Subcutaneous abdominal adipose tissue (tissue), 5 donors: ENCODE measurements at regions not wholly inside any gene's neighbourhood (a gene's known extent, or its start where the extent isn't known, plus 50 kb on each side); places are given as distances from the start of the nearest gene placed in this dataset.

ENCODE experiments used
- H3K27ac ChIP-seq: one replicate; pipeline ENCODE4 v1.7.0; 2013; ENCODE audit warnings: low read depth, mild to moderate bottlenecking, inconsistent platforms, low read length, moderate library complexity
- H3K27me3 ChIP-seq, 5 donors: one replicate each; pipeline ENCODE4 v1.7.0; 2013; ENCODE audit warnings: low read length in 5 of 5, inconsistent platforms in 1 of 5; ENCODE audit not compliant: control insufficient read depth in 5 of 5, insufficient read depth in 4 of 5
- H3K36me3 ChIP-seq, 5 donors: one replicate each; pipeline ENCODE4 v1.7.0; 2013; ENCODE audit warnings: low read length in 5 of 5; ENCODE audit not compliant: control insufficient read depth in 5 of 5, insufficient read depth in 5 of 5
- H3K4me1 ChIP-seq, 5 donors: one replicate each; pipeline ENCODE4 v1.7.0; 2013; ENCODE audit warnings: low read length in 5 of 5, mild to moderate bottlenecking in 3 of 5, moderate library complexity in 1 of 5; ENCODE audit not compliant: control insufficient read depth in 5 of 5, insufficient read depth in 5 of 5
- H3K4me3 ChIP-seq, 5 donors: one replicate each; pipeline ENCODE4 v1.7.0; 2013; ENCODE audit warnings: low read length in 5 of 5, low read depth in 1 of 5
- H3K9ac ChIP-seq, 5 donors: one replicate each; pipeline ENCODE4 v1.7.0; 2013; ENCODE audit warnings: low read length in 5 of 5, mild to moderate bottlenecking in 4 of 5, moderate library complexity in 3 of 5
- H3K9me3 ChIP-seq, 5 donors: one replicate each; pipeline ENCODE4 v1.7.0; 2013; ENCODE audit warnings: low read length in 5 of 5; ENCODE audit not compliant: control insufficient read depth in 5 of 5
- donor health status: healthy.
- donor health status: healthy.
- donor health status: healthy.
- donor health status: healthy.
- donor health status: healthy.

GRCh38 chr1:29488794-29489311 lies 252.5 kb downstream of the PTPRU start:
- Histone ChIP-seq H3K27me3 (peaks cover 0 to 10% (median 9%) of the 10 kb centered on the region in 5 donors), H3K36me3 (no peaks in the 10 kb centered on the region), H3K4me3 (no peak overlapping the region), H3K4me1 (no peaks in the 10 kb centered on the region), H3K27ac (no peak overlapping the region), H3K9me3 (no peaks in the 10 kb centered on the region), H3K9ac (no peak overlapping the region)

DNA sequence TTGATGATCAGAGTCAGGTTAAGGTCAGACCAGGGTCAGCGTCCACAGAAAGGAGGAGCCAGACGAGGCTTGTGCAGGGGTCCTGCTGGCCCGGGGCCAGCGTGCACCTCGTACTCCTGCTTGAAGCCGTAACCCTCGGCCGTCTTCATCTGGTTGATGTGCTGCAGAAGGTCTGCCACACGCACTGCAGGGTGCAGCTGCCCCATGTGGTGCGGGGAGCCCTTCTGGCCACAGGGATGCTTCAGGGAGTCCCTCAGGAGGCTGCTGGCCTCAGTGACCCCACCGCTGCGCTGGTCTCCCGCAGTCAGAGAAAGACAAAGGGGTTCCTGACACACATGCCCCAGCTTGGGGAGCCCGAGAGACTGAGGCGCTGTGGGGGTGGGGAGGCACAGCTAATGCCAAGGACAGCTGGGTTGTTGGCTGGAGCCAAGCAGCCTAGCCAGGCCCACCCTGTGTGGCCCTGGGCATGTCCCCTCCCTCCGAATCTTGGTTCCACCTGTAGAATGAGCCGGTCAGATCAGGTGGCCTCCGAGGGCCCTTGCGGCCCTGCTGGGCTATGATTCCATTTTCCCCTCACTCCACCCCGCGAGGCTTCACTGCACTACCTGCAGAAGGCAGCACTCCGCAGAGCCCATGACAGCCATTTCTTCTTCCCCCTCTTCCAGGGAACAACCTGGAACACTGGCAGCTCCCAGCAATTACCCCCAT lies 251.9 kb downstream of the PTPRU start:
- peaks cover 0 to 9% (median 9%) of the 10 kb centered on the region in 5 donors for H3K27me3 ChIP-seq
- no peaks in the 10 kb centered on the region for H3K4me1 ChIP-seq
- H3K9me3 ChIP-seq = no peaks in the 10 kb centered on the region
- H3K27ac ChIP-seq = no peak overlapping the region
- no peak overlapping the region for H3K4me3 ChIP-seq
- no peak overlapping the region for H3K9ac ChIP-seq
- H3K36me3 ChIP-seq = no peaks in the 10 kb centered on the region

GRCh38 chr1:29487291-29487690 lies 251.0 kb downstream of the PTPRU start:
- no peaks in the 10 kb centered on the region for H3K9me3 ChIP-seq

DNA sequence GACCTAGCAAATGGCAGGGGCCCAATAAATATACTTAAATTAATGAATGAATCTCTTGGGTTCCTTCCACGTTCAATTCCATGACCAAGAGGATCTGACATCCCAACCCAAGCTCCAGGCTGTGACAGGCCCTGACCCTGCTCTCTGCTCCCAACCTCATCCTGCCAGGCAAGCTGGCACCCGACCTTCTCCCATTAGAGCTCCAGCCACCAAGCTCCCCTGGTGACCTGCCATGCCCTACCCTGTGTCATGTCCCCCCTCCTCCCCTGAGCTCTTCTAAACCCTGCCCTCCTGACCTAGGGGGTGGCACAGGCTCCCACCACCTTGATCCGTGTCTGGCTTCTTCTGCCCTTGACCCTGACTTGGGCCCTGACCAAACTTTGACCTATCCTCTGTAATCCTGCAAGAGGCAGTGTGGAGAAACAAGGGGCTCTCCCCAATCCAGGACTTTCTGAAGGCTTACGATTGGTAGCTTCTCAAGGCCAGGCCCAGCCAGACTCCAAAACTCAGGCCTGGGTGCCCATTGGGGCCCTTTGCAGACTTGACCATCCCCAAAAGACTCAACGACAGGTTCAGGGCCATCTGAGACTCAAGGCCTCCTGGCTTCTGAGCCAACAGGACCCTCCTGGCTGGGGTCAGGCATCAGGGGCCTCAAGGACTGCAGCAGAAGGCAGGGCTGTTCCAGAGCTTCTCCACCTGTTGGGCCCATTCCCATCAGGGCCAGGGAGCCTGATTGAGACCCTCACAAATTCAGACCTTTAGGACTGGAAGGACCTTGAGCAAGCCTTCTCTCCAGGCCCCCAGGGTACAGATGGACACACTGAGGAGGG lies 249.0 kb downstream of the PTPRU start:
- H3K4me3 ChIP-seq = no peak overlapping the region
- peaks cover 6 to 11% (median 7%) of the 10 kb centered on the region in 5 donors for H3K27me3 ChIP-seq
- no peak overlapping the region for H3K9ac ChIP-seq
- H3K4me1 ChIP-seq = no peaks in the 10 kb centered on the region
- H3K36me3 ChIP-seq = no peaks in the 10 kb centered on the region
- H3K27ac ChIP-seq = no peak overlapping the region
- H3K9me3 ChIP-seq = peaks cover 0 to 6% (median 4%) of the 10 kb centered on the region in 5 donors

More at GRCh38 chr1:29487291-29487690, 251.0 kb downstream of the PTPRU start:
- Histone ChIP-seq H3K36me3 (no peaks in the 10 kb centered on the region), H3K4me1 (no peaks in the 10 kb centered on the region), H3K4me3 (no peak overlapping the region), H3K27me3 (peaks cover 0 to 9% (median 8%) of the 10 kb centered on the region in 5 donors), H3K27ac (no peak overlapping the region), H3K9ac (no peak overlapping the region)

DNA sequence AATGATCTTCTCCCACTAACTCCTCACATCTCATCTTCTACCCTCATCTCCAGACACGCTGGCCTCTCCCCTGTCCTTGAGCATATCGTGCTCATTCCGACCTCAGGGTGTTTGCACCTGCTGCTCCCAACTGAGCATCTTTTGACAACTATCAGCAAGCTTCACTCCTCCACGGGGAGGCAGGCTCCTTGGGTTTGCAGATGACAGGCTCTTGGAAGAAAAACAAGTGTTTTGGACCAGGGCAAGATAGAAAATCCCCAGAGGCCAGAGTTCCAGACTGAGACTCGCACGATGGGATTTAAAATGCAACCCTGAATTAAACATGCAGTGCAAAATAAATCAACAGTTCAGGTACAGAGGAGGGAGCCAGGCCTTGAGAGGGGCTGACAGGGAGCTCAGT lies 246.7 kb downstream of the PTPRU start:
- no peak overlapping the region for H3K27ac ChIP-seq
- peaks cover 2 to 21% (median 17%) of the 10 kb centered on the region in 5 donors for H3K27me3 ChIP-seq
- no peaks in the 10 kb centered on the region for H3K4me1 ChIP-seq
- no peak overlapping the region for H3K4me3 ChIP-seq
- no peak overlapping the region for H3K9ac ChIP-seq
- no peaks in the 10 kb centered on the region for H3K36me3 ChIP-seq
- H3K9me3 ChIP-seq = peaks cover 0 to 6% (median 4%) of the 10 kb centered on the region in 5 donors

GRCh38 chr1:29482064-29482463 lies 245.7 kb downstream of the PTPRU start:
- Histone ChIP-seq H3K36me3 (no peaks in the 10 kb centered on the region), H3K9ac (no peak overlapping the region), H3K4me1 (no peaks in the 10 kb centered on the region), H3K27ac (no peak overlapping the region), H3K27me3 (peaks cover 2 to 23% (median 19%) of the 10 kb centered on the region in 5 donors), H3K9me3 (peaks cover 0 to 6% (median 4%) of the 10 kb centered on the region in 5 donors), H3K4me3 (no peak overlapping the region)

DNA sequence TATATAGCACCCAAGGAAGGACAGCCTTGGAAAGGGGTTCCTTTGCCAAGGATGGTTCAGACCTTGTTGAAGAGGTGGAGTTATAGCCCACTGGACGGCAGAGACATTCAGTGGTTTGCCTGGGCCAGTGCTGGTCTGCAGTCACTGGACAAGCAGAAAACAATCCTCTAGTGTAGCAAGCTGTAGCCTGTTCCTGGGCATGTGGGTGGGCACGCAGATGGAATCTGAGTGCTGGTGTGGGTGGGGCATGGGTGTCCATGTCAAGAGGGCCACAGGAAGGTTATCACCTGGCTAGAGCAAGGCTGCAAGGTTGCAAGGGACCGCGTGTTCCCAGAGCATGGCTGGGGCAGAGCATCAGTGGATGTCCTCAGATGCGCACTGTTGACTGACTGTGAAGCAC lies 244.7 kb downstream of the PTPRU start:
- Histone ChIP-seq H3K27me3 (peaks cover 2 to 25% (median 19%) of the 10 kb centered on the region in 5 donors), H3K9ac (no peak overlapping the region), H3K9me3 (peaks cover 0 to 6% (median 4%) of the 10 kb centered on the region in 5 donors), H3K27ac (no peak overlapping the region), H3K36me3 (no peaks in the 10 kb centered on the region), H3K4me3 (no peak overlapping the region), H3K4me1 (no peaks in the 10 kb centered on the region)

- H3K36me3 ChIP-seq = no peaks in the 10 kb centered on the region
- peaks cover 0 to 6% (median 4%) of the 10 kb centered on the region in 5 donors for H3K9me3 ChIP-seq
These were observed 242.6 kb downstream of the PTPRU start for GRCh38 chr1:29478879-29479278.

GRCh38 chr1:29478151-29478791 lies 241.9 kb downstream of the PTPRU start:
- Histone ChIP-seq H3K27ac (no peak overlapping the region), H3K9me3 (peaks cover 0 to 6% (median 4%) of the 10 kb centered on the region in 5 donors), H3K9ac (no peak overlapping the region), H3K4me1 (no peaks in the 10 kb centered on the region), H3K4me3 (no peak overlapping the region), H3K36me3 (no peaks in the 10 kb centered on the region), H3K27me3 (peaks cover 2 to 39% (median 26%) of the 10 kb centered on the region in 5 donors)

More at GRCh38 chr1:29478879-29479278, 242.6 kb downstream of the PTPRU start:
- no peak overlapping the region for H3K9ac ChIP-seq
- H3K27me3 ChIP-seq = peaks cover 2 to 34% (median 26%) of the 10 kb centered on the region in 5 donors
- H3K4me3 ChIP-seq = no peak overlapping the region
- H3K27ac ChIP-seq = no peak overlapping the region
- H3K4me1 ChIP-seq = no peaks in the 10 kb centered on the region
